Hepatocyte (in vitro differentiated cells): ENCODE measurements at regions not wholly inside any gene's neighbourhood (a gene's known extent, or its start where the extent isn't known, plus 50 kb on each side); places are given as distances from the start of the nearest gene placed in this dataset.
"Not testable (repeated sequence)": the region's sequence is repeated elsewhere in the genome, so short reads cannot be mapped to it uniquely, and the experiment has no call there.

ENCODE experiments used
- DNase-seq: peaks from one replicate; pipeline ENCODE4 v3.0.0-alpha.2; 2016; ENCODE audit warnings: low spot score
- H2AFZ ChIP-seq: fragments of 200-600 bp; sonication (generic); 2 replicates; pipeline ENCODE4 v1.6.0; 2016; ENCODE audit warnings: antibody characterized with exemption, mild to moderate bottlenecking
- H3K27ac ChIP-seq: fragments of 200-600 bp; sonication (generic); 2 replicates; pipeline ENCODE4 v1.5.1; 2016; ENCODE audit warnings: mild to moderate bottlenecking
- H3K27me3 ChIP-seq: fragments of 200-600 bp; sonication (generic); 2 replicates; pipeline ENCODE4 v1.6.1; 2016
- H3K36me3 ChIP-seq: fragments of 200-600 bp; sonication (generic); replicated peaks from 2 replicates; pipeline ENCODE4 v1.5.1; 2016; ENCODE audit warnings: low read depth; ENCODE audit not compliant: insufficient read depth
- H3K4me1 ChIP-seq: fragments of 200-600 bp; sonication (generic); 2 replicates; pipeline ENCODE4 v1.5.1; 2016; ENCODE audit warnings: mild to moderate bottlenecking, moderate library complexity; ENCODE audit not compliant: insufficient read depth
- H3K4me2 ChIP-seq: fragments of 200-600 bp; sonication (generic); 2 replicates; pipeline ENCODE4 v1.6.0; 2016
- H3K4me3 ChIP-seq: fragments of 200-600 bp; sonication (generic); 2 replicates; pipeline ENCODE4 v1.5.1; 2016; ENCODE audit warnings: mild to moderate bottlenecking
- H3K79me2 ChIP-seq: fragments of 200-600 bp; sonication (generic); 2 replicates; pipeline ENCODE4 v1.6.0; 2017; ENCODE audit warnings: mild to moderate bottlenecking
- H3K9me2 ChIP-seq: fragments of 200-600 bp; sonication (generic); replicated peaks from 2 replicates; pipeline ENCODE4 v1.6.0; 2017; ENCODE audit warnings: mild to moderate bottlenecking; ENCODE audit not compliant: insufficient read depth
- H3K9me3 ChIP-seq: fragments of 200-600 bp; sonication (generic); 2 replicates; pipeline ENCODE4 v1.5.1; 2016; ENCODE audit warnings: low read depth, mild to moderate bottlenecking
- H4K20me1 ChIP-seq: fragments of 200-600 bp; sonication (generic); 2 replicates; pipeline ENCODE4 v1.6.0; 2016; ENCODE audit warnings: mild to moderate bottlenecking; ENCODE audit not compliant: insufficient read depth, poor library complexity, severe bottlenecking
- EZH2 ChIP-seq: fragments of 200-600 bp; sonication (generic); IDR thresholded peaks from 2 replicates; pipeline ENCODE4 v1.6.1; 2016; ENCODE audit warnings: antibody characterized with exemption, mild to moderate bottlenecking, borderline replicate concordance
- EZH2phosphoT487 ChIP-seq: fragments of 200-600 bp; sonication (generic); IDR thresholded peaks from one replicate; pipeline ENCODE4 v1.6.1; 2018; ENCODE audit warnings: antibody characterized with exemption, mild to moderate bottlenecking, low read depth, moderate library complexity; ENCODE audit not compliant: unreplicated experiment, severe bottlenecking
- WGBS: methylation state at CpG from one replicate; pipeline ENCODE4 v1.1.6; 2016; ENCODE audit warnings: low lambda C conversion rate; ENCODE audit errors: missing lambda C conversion rate; 5-methylcytosine and 5-hydroxymethylcytosine counted together
- TF ChIP-seq, protein P1 (sequence below): fragments of 200-600 bp; sonication (generic); IDR thresholded peaks from 2 replicates; pipeline ENCODE4 v1.5.1; 2016; ENCODE audit warnings: antibody characterized with exemption, mild to moderate bottlenecking; ENCODE audit not compliant: poor library complexity

DNA sequence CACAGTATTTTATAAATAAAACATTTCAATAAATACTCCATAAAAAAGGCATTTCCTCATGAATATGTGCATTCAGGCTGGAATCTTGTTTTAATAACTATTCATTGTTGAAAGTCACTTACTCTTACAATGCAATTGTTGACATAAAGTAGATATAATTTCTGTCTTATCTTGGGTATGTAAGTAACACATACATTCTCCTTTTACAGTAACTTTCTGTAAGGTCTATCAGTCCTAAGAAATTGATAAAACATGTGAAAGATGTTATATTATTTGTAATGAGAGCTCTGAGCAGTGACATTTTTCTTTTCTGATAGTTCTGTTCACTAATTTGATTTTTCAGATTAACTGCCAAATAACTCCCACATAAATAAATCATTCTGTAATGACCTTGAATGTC is 1249.2 kb downstream of the STIM2 start:
- Histone ChIP-seq H3K4me1 (no peaks in the 10 kb centered on the region), H3K36me3 (no peaks in the 10 kb centered on the region), H4K20me1 (no peaks in the 10 kb centered on the region), H2AFZ (no peak overlapping the region), H3K9me2 (no peaks in the 10 kb centered on the region), H3K4me2 (no peak overlapping the region), H3K27me3 (no peaks in the 10 kb centered on the region), H3K4me3 (no peak overlapping the region), H3K79me2 (no peaks in the 10 kb centered on the region), H3K9me3 (no peaks in the 10 kb centered on the region), H3K27ac (no peak overlapping the region)
- no peak for TF ChIP-seq EZH2
- TF ChIP-seq EZH2phosphoT487, result no peak
- TF ChIP-seq, protein P1, sequence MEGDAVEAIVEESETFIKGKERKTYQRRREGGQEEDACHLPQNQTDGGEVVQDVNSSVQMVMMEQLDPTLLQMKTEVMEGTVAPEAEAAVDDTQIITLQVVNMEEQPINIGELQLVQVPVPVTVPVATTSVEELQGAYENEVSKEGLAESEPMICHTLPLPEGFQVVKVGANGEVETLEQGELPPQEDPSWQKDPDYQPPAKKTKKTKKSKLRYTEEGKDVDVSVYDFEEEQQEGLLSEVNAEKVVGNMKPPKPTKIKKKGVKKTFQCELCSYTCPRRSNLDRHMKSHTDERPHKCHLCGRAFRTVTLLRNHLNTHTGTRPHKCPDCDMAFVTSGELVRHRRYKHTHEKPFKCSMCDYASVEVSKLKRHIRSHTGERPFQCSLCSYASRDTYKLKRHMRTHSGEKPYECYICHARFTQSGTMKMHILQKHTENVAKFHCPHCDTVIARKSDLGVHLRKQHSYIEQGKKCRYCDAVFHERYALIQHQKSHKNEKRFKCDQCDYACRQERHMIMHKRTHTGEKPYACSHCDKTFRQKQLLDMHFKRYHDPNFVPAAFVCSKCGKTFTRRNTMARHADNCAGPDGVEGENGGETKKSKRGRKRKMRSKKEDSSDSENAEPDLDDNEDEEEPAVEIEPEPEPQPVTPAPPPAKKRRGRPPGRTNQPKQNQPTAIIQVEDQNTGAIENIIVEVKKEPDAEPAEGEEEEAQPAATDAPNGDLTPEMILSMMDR, result no peak
- no peak for DNase-seq

- H3K27me3 ChIP-seq, H3K9me2 ChIP-seq, H3K4me3 ChIP-seq, H3K9me3 ChIP-seq, H3K4me1 ChIP-seq, H2AFZ ChIP-seq, H3K27ac ChIP-seq, H3K79me2 ChIP-seq, H3K36me3 ChIP-seq, H3K4me2 ChIP-seq, DNase-seq, H4K20me1 ChIP-seq: not testable (repeated sequence)
- WGBS, result 96% methylated on average over 29 of the region's 29 CpGs
Observed at GRCh38 chr4:28112691-28113335, 1252.2 kb downstream of the STIM2 start.

- not testable (repeated sequence) for H3K9me2 ChIP-seq, H3K27ac ChIP-seq
- WGBS, result 96% methylated on average over 16 of the region's 16 CpGs
Observed at GRCh38 chr4:28113586-28113985, 1252.9 kb downstream of the STIM2 start.

GRCh38 chr4:28116526-28117083 is 1256.0 kb downstream of the STIM2 start:
- not testable (repeated sequence) for H3K79me2 ChIP-seq

More at GRCh38 chr4:28113586-28113985, 1252.9 kb downstream of the STIM2 start:
- H3K4me3 ChIP-seq, DNase-seq, H3K4me2 ChIP-seq, H3K4me1 ChIP-seq, H3K9me3 ChIP-seq, H3K36me3 ChIP-seq, H4K20me1 ChIP-seq, H3K27me3 ChIP-seq, H2AFZ ChIP-seq, H3K79me2 ChIP-seq: not testable (repeated sequence)

GRCh38 chr4:28117084-28117682 is 1256.5 kb downstream of the STIM2 start:
- TF ChIP-seq EZH2 (no peak), EZH2phosphoT487 (no peak)
- TF ChIP-seq, protein P1, result no peak
- Histone ChIP-seq H3K79me2 (no peaks in the 10 kb centered on the region), H3K9me3 (no peaks in the 10 kb centered on the region), H2AFZ (peak overlapping the region; percentile 35), H4K20me1 (no peaks in the 10 kb centered on the region), H3K4me2 (peak overlapping the region; percentile 73), H3K4me1 (no peaks in the 10 kb centered on the region), H3K27me3 (no peaks in the 10 kb centered on the region), H3K9me2 (no peaks in the 10 kb centered on the region), H3K4me3 (no peak overlapping the region), H3K36me3 (no peaks in the 10 kb centered on the region), H3K27ac (no peak overlapping the region)
- peak; percentile 26 for DNase-seq
- WGBS, result 60% methylated on average over 49 of the region's 61 CpGs

More at GRCh38 chr4:28116526-28117083, 1256.0 kb downstream of the STIM2 start:
- WGBS, result 87% methylated on average over 12 of the region's 12 CpGs
- DNase-seq, H4K20me1 ChIP-seq, H3K9me3 ChIP-seq, H3K36me3 ChIP-seq, H3K27ac ChIP-seq, H3K4me1 ChIP-seq, H3K9me2 ChIP-seq, H3K27me3 ChIP-seq, H3K4me3 ChIP-seq: not testable (repeated sequence)
- Histone ChIP-seq H3K4me2 (peak overlapping the region; percentile 73), H2AFZ (peak overlapping the region; percentile 35)
